HL-60 (cell line): ENCODE measurements at regions not wholly inside any gene's neighbourhood (a gene's known extent, or its start where the extent isn't known, plus 50 kb on each side); places are given as distances from the start of the nearest gene placed in this dataset.

ENCODE experiments used
- DNase-seq, 2 experiments: peaks; one replicate each; pipeline ENCODE4 v3.0.0-alpha.2; 2010 to 2020; ENCODE audit warnings: low read depth in 1 of 2, low spot score in 1 of 2
- H3K27ac ChIP-seq: fragments of 250-450 bp; sonication (Bioruptor Pico); replicated peaks from 2 replicates; pipeline ENCODE4 v1.5.1; 2020; ENCODE audit warnings: mild to moderate bottlenecking, moderate library complexity
- H3K27me3 ChIP-seq: fragments of 250-450 bp; sonication (Bioruptor Pico); 2 replicates; pipeline ENCODE4 v1.5.1; 2021; ENCODE audit warnings: mild to moderate bottlenecking, moderate library complexity; ENCODE audit not compliant: insufficient read depth, poor library complexity, severe bottlenecking
- H3K4me3 ChIP-seq: replicated peaks from 2 replicates; pipeline ENCODE4 v1.5.1; 2011; ENCODE audit warnings: mild to moderate bottlenecking, control low read depth, low read length; ENCODE audit not compliant: insufficient read depth
- GABPA ChIP-seq: IDR thresholded peaks from 2 replicates; pipeline ENCODE4 v1.6.1; 2012; ENCODE audit warnings: low read depth
- POLR2AphosphoS5 ChIP-seq: IDR thresholded peaks from 2 replicates; pipeline ENCODE4 v1.6.1; 2012; ENCODE audit warnings: low read depth
- REST ChIP-seq: IDR thresholded peaks from 2 replicates; pipeline ENCODE4 v1.6.1; 2012; ENCODE audit warnings: low read depth; ENCODE audit not compliant: insufficient replicate concordance
- SPI1 ChIP-seq: IDR thresholded peaks from 2 replicates; pipeline ENCODE4 v1.6.1; 2012; ENCODE audit warnings: low read depth, mild to moderate bottlenecking, borderline replicate concordance
- TF ChIP-seq, protein P1 (sequence below): IDR thresholded peaks from one replicate; pipeline ENCODE4 v1.5.1; 2011; ENCODE audit warnings: low read length, control low read depth, inconsistent platforms; ENCODE audit not compliant: insufficient read depth

DNA sequence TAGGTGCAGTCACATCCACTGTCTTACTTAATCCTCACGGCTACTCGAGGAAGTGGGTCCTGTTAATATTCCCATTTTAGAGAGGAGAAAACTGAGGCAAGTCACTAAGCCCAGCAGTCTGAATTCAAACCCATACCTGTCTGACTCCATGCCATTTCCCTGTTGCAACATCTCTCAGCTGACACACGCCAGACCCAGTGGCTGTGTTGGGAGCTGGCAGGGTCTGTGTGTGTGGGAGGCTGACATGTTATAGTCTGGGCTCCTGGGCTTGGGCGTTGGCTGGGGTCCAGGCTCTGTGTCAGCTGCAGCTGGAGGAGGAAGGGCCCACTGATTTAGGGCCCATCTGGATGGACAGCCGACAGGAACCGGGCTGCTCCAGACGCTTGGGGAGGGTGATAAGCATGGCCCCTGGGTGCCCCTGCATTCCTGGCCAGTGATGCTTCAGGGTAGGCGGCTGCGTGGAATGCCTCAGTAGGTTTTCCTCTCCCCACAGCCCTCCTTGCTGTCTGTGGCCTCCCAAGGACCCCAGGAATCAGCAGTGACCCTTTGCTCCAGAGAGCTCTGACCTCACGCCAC is 562.5 kb downstream of the MN1 start:
- no peak for DNase-seq
- TF ChIP-seq POLR2AphosphoS5, result no peak
- TF ChIP-seq REST, result no peak
- no peak for TF ChIP-seq SPI1
- TF ChIP-seq, protein P1, sequence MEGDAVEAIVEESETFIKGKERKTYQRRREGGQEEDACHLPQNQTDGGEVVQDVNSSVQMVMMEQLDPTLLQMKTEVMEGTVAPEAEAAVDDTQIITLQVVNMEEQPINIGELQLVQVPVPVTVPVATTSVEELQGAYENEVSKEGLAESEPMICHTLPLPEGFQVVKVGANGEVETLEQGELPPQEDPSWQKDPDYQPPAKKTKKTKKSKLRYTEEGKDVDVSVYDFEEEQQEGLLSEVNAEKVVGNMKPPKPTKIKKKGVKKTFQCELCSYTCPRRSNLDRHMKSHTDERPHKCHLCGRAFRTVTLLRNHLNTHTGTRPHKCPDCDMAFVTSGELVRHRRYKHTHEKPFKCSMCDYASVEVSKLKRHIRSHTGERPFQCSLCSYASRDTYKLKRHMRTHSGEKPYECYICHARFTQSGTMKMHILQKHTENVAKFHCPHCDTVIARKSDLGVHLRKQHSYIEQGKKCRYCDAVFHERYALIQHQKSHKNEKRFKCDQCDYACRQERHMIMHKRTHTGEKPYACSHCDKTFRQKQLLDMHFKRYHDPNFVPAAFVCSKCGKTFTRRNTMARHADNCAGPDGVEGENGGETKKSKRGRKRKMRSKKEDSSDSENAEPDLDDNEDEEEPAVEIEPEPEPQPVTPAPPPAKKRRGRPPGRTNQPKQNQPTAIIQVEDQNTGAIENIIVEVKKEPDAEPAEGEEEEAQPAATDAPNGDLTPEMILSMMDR, result no peak
- no peak for TF ChIP-seq GABPA
- Histone ChIP-seq H3K27me3 (no peaks in the 10 kb centered on the region), H3K4me3 (no peak overlapping the region), H3K27ac (no peak overlapping the region)

GRCh38 chr22:27239520-27239919 is 562.0 kb downstream of the MN1 start:
- H3K4me3 ChIP-seq, result no peak overlapping the region
- no peak for DNase-seq
- H3K27me3 ChIP-seq, result no peaks in the 10 kb centered on the region
- TF ChIP-seq, protein P1, result no peak
- TF ChIP-seq SPI1, result no peak
- TF ChIP-seq REST, result no peak
- no peak overlapping the region for H3K27ac ChIP-seq

- DNase-seq, result no peak
- no peak for TF ChIP-seq GABPA
- no peak for TF ChIP-seq REST
- TF ChIP-seq SPI1, result no peak
- TF ChIP-seq POLR2AphosphoS5, result no peak
- TF ChIP-seq, protein P1, result no peak
These were observed 561.1 kb downstream of the MN1 start for GRCh38 chr22:27240298-27241075.

More at GRCh38 chr22:27240298-27241075, 561.1 kb downstream of the MN1 start:
- Histone ChIP-seq H3K27ac (no peak overlapping the region), H3K27me3 (no peaks in the 10 kb centered on the region), H3K4me3 (no peak overlapping the region)
